Suppressor macrophage treated with lipopolysaccharide for 1 hour (primary cell): ENCODE measurements at regions not wholly inside any gene's neighbourhood (a gene's known extent, or its start where the extent isn't known, plus 50 kb on each side); places are given as distances from the start of the nearest gene placed in this dataset.
"Not testable (repeated sequence)": the region's sequence is repeated elsewhere in the genome, so short reads cannot be mapped to it uniquely, and the experiment has no call there.

Experiments
- DNase-seq, 3 donors: peaks; one replicate each; pipeline ENCODE4 v3.0.0-alpha.2; 2020 to 2022

GRCh38 chr21:30104241-30104640 lies 62.4 kb downstream of the CLDN17 start:
- DNase-seq: no peak

DNA sequence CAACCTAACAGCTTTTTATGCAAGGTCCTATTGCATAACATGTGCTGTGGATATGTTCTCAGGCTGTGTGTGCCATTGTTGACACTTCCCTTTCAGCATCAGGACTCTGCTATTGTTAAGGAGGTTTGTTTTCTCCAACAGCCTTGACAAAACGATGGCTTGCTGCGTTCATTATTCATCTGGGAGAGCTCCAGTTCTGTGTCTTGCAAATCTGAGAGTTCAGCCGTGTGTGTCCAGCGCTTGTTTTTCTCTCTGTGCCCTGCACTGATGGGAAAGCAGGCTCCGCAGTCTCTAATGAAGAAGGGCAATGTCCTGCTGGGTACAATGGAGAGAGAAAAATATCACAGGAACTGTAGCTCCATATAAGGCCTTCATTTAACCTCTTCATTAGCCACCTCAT lies 63.7 kb downstream of the CLDN17 start:
- DNase-seq: no peak

- DNase-seq: no peak
Measured at GRCh38 chr21:30101967-30102366, 64.6 kb downstream of the CLDN17 start.

DNA sequence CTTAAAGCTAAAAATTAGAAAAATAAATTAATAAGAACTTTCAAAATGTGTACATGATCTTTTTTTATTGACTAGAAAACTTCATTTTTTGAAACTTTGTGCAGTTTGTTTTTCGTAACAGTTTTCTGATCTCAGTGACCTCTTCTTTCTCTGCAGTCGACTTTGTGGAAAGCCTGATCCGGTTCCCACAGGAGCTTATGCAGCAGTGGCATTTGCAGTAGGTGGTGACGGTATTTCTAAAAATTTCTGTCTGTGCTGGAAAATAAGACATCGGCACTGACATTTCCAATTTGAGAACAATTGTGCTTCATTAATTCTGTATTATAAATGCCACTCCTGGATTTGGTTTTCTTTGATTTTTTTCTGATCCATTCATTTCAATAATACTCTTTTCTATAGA lies 68.8 kb downstream of the CLDN17 start:
- no peak for DNase-seq

- DNase-seq: no peak
Measured at GRCh38 chr21:30083225-30083945, 83.2 kb downstream of the CLDN17 start.

DNA sequence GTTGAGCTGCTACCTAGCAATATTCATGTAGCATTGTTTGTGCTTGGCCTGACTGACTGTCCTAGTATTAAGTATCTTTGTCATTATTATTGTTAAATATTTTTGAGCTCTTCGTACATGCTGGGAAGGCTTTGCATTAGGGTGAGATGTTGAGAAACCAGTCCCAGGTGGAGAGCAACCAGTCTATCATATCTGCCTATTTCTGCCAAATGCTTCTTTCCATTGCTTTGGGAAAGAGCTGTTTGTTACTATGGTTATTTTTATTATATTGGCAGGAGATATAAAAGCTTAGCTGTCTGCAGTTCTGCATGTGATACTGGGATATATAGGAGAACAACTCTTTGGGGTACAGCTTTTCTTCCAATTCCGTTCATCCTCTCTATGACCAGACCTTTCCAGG lies 85.1 kb downstream of the CLDN17 start:
- DNase-seq: no peak

DNA sequence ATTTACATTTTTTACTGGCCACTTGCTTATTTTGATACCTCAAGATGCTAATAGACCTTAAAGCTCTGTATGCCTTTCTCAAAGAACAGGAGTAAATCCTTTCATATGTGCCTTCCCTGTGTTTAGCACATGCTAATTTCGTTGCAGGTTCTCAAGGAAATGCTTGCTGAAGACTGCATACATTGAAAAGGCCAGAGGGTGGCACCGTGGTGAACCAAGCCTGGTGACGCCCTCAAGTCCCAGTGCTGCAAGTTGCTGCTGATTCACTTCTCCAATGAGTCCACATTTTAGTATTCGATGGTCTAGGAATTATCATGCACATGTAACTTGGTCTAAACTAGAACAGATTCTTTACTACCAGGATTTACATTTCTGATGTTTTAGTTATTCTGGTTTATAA lies 94.1 kb downstream of the CLDN17 start:
- DNase-seq: peak in 2 of 3 donors; percentile 2 to 5

GRCh38 chr21:30058928-30059327 lies 107.7 kb downstream of the CLDN17 start:
- DNase-seq: no peak

GRCh38 chr21:30057108-30057507 lies 109.5 kb downstream of the CLDN17 start:
- DNase-seq: no peak

DNA sequence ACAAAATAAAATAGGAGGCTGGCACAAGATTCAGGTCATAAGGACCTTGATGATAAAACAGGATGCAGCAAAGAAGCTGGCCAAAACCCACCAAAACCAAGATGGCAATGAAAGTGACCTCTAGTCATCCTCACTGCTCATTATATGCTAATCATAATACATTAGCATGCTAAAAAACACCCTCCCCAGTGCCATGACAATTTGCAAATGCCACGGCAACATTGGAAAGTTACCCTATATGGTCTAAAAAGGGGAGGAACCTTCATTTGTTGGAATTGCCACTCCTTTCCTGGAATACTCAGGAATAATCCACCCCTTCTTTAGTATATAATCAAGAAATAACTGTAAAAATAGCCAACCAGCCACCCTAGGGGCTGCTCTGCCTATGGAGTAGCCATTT lies 108.8 kb upstream of the GRIK1 start:
- DNase-seq: no peak

DNA sequence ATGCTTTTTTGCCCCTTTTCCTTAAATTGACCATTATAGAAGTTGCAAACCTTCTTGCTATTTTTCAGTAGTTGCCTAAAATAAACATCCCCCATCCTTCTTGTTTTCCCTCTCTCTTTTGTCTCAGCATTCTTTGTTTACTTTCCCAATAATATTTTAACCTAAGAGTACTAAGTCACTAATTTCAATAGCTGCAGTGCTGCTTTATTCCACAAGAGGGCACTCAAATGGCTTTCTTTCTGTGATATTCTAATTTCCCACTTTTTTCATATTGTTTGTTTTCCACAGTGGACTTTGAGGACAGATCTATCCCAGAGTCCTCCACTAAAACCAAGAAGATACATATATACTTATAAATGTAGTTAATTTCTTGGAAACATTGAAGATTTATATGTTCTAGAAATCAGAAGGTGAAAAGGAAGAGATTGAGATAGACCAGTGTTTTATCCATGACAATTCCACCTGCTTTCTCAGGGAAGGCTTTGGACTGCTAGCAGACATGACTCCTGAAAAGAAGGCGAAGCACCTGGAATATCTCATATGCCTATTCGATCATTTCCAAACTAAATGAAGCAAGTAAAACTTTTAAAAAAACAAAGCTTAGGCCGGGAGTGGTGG lies 104.8 kb upstream of the GRIK1 start:
- peak; percentile 24 to 46 (median 36) for DNase-seq

DNA sequence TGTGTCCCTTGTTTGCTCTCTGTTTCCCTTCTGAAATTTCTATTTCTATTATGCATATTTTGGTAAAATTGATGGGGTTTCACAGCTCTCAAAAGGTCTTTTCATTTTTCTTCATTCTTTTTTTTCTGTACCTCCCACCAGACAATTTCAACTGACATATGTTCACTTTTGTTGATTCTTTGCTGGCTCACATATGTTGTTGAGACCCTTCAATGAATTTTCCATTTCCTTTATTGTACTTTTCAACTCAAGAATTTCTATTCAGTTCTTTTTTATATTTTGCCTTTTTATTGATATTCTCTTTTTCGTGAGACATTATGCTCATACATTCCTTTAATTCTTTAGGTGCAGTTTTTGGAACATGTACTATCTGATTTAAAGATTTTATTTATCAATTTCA lies 102.6 kb upstream of the GRIK1 start:
- no peak for DNase-seq

GRCh38 chr21:30033441-30033840 lies 93.6 kb upstream of the GRIK1 start:
- DNase-seq: no peak

DNA sequence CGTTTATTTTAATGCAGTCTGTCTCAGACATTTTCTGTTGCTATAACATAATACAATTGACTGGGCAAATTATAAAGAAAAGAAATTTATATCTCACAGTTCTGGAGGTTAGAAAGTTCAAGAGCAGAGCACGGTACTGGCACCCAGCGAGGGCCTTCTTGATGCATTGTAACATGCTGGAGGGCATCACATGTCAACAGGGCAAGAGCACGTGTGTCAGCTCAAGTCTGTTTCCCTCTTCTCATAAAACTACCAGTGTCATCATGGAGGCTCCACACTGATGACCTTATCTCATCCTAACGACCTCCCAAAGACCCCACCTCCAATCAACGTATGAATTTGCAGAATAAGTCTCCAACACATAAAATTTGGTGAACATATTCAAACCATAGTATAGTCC lies 90.6 kb upstream of the GRIK1 start:
- DNase-seq: no peak

DNA sequence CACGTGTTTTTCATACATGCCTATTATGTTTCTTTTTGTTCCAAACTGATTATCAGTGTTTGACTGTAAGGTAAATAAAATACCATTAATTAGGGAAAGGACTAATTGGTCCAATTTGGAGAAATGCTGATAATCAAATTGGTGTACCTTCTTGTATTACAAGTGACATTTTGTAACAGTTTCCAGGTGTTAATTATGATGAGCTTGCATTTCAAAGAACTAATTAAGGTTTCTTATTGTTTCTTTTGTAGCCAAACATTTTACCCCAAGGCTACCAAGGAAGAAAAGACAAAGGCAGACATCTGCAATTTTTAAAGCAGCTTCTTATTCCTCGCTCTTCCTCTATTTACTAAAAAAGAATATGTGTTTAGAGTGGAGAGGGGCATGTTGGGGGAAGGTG lies 88.7 kb upstream of the GRIK1 start:
- no peak for DNase-seq

GRCh38 chr21:30027986-30028385 lies 88.2 kb upstream of the GRIK1 start:
- DNase-seq: no peak

GRCh38 chr21:30023056-30023455 lies 83.3 kb upstream of the GRIK1 start:
- not testable (repeated sequence) for DNase-seq

DNA sequence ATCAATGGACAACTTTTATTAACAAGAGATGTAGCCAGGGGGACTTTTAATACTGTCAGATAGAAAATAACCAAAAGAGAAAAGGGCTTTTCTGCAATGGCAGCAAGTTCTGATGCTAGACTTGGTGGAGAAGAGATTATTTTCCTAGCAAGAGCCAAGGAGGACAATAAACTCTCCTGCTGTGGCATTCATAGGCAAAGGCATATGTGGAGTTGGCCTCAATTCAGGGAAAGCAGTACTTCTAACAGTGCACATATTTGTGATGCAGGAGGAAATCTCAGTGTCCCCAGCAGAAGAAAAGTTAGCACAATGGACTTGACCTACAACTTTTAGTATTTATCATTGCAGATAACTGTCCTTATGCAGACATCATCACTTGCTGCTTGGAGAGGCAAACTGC lies 75.1 kb upstream of the GRIK1 start:
- DNase-seq: no peak

GRCh38 chr21:29991624-29992023 lies 51.8 kb upstream of the GRIK1 start:
- DNase-seq: no peak

DNA sequence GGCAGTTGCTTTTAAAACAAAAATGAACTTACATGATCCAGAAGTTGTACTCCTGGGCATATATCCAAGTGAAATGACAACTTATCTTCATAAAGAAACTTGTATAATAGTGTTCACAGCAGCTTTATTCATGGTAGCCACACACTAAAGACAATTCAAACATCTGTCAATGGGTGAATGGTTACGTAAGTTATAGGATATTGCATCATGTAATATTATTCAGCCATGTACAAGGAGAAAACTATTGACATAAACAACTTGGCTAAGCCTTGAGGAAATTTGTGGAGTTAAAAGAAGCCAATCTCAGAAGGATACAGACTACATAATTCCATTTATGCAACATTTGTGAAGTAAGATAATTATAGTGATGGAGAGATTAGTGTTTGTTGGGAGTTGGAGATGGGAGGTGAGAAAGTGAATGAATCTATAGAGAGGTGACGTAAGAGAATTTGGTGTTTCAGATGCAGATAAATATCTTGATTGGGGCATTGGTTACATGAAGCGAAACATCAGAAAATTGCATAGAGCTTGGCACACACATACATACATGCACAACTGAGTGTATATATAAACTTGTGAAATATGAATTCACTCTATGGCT lies 49.9 kb upstream of the GRIK1 start:
- DNase-seq: no peak
